Heart right ventricle (tissue), 16 donors: ENCODE measurements at regions not wholly inside any gene's neighbourhood (a gene's known extent, or its start where the extent isn't known, plus 50 kb on each side); places are given as distances from the start of the nearest gene placed in this dataset.

Experiments used
- ATAC-seq, 8 donors: fragments of 200-7000 bp; cut with Tn5 transposase; one replicate each; pipeline ENCODE4 v1.9.1; 2020; ENCODE audit warnings: mild to moderate bottlenecking in 8 of 8, moderate library complexity in 8 of 8, moderate number of reproducible peaks in 1 of 8
- DNase-seq, 2 donors: peaks; one replicate each; pipeline ENCODE4 v3.0.0-alpha.2; 2020
- H3K27ac ChIP-seq, 10 donors: fragments of 200-600 bp; sonication (generic) in 2 of 10; one replicate each; pipeline versions ENCODE4 v1.5.0 to v1.8.0; 2020 to 2022; ENCODE audit warnings: mild to moderate bottlenecking in 3 of 10
- H3K27me3 ChIP-seq, 7 donors: fragments of 200-600 bp; one replicate each; pipeline ENCODE4 v1.8.0; 2021 to 2022; ENCODE audit warnings: mild to moderate bottlenecking in 2 of 7
- H3K36me3 ChIP-seq, 9 donors: fragments of 200-600 bp; sonication (generic) in 1 of 9; one replicate each; pipeline versions ENCODE4 v1.5.0 to v1.8.0; 2020 to 2022; ENCODE audit warnings: mild to moderate bottlenecking in 2 of 9
- H3K4me1 ChIP-seq, 9 donors: fragments of 200-600 bp; sonication (generic) in 1 of 9; one replicate each; pipeline versions ENCODE4 v1.5.0 to v1.8.0; 2020 to 2022; ENCODE audit warnings: mild to moderate bottlenecking in 4 of 9
- H3K4me3 ChIP-seq, 10 donors: fragments of 200-600 bp; sonication (generic) in 2 of 10; one replicate each; pipeline versions ENCODE4 v1.5.0 to v1.8.0; 2020 to 2022; ENCODE audit warnings: mild to moderate bottlenecking in 7 of 10, moderate library complexity in 2 of 10
- H3K9me3 ChIP-seq, 11 donors: fragments of 200-600 bp in 10 of 11; sonication (generic) in 2 of 11; one replicate each; pipeline versions ENCODE4 v1.5.0 to v1.8.0; 2013 to 2022; ENCODE audit warnings: mild to moderate bottlenecking in 2 of 11, control low read depth in 1 of 11, moderate library complexity in 1 of 11
- CTCF ChIP-seq, 9 donors: fragments of 200-600 bp; sonication (generic) in 2 of 9; IDR thresholded peaks; one replicate each; pipeline versions ENCODE4 v1.5.0 to v1.8.0; 2021 to 2022; ENCODE audit warnings: antibody characterized with exemption in 9 of 9, mild to moderate bottlenecking in 5 of 9, moderate library complexity in 1 of 9
- WGBS, 2 donors: extraction: QIAGEN DNeasy Blood & Tissue Kit; methylation state at CpG; one replicate each; pipeline ENCODE4 v1.1.7; 2013; ENCODE audit warnings: inconsistent platforms in 1 of 2; 5-methylcytosine and 5-hydroxymethylcytosine counted together
- intact Hi-C, 10 donors: fragments of 100-400 bp; cut with DNase I; formaldehyde crosslinking; loops; one replicate each; pipeline versions ENCODE4 v1.11.1 to v1.14.2; 2022
- donor health status: Arrhythmogenic right ventricular cardiomyopathy.
- donor health status: ischemic (EF 13 %, LVEDD 7.1; RV severe dilation, severe dysfunction).
- donor health status: healthy with polysubstance abuse.
- donor health status: DM: no; HTN: yes; CAD: no.
- donor health status: DM: no; HTN: no; CAD: no.
- donor health status: ischemic (EF 25% LVEDD 6.9; RV normal size, moderate dysfunction).
- donor health status: ischemic (EF 25% LVEDD 5.7; RV mildly dilated, moderate dysfunction).
- donor health status: healthy.
- donor health status: DM: yes; HTN: yes; CAD: no.
- donor health status: Ischemic cardiomyopathy.
- donor health status: ischemic (EF 35%, LVEDD 5.7; RV mildly dilated, moderate dysfunction).
- donor health status: nonischemic (EF 11% LVEDD 7.7; RV severe dilation, severe dysfunction).
- donor health status: DM: yes; HTN: yes; CAD: no.
- donor health status: PGD.
- donor health status: ischemic (EF 29% LVEDD 5.4; RV normal size, mild dysfunction).
- donor health status: nonischemic (EF 23%, LVEDD 6.1; RV moderate dilation, normal function).

GRCh38 chr20:55893031-55893430 lies 112.3 kb downstream of the CBLN4 start:
- no peaks in the 10 kb centered on the region for H3K27me3 ChIP-seq
- no peak overlapping the region for H3K4me3 ChIP-seq
- no peaks in the 10 kb centered on the region for H3K4me1 ChIP-seq
- ATAC-seq (no peak), DNase-seq (no peak)
- no peak for TF ChIP-seq CTCF (IDR thresholded peaks at IDR 0.05)
- H3K36me3 ChIP-seq = no peaks in the 10 kb centered on the region
- H3K9me3 ChIP-seq = peaks cover 0 to 13% (median 4%) of the 10 kb centered on the region in 11 donors
- H3K27ac ChIP-seq = no peak overlapping the region
- intact Hi-C loops = no loop called here

GRCh38 chr20:55888685-55889084 lies 116.6 kb downstream of the CBLN4 start:
- peaks cover 0 to 3% (median 0%) of the 10 kb centered on the region in 11 donors for H3K9me3 ChIP-seq
- H3K27me3 ChIP-seq = no peaks in the 10 kb centered on the region
- DNase-seq (no peak), ATAC-seq (no peak)
- no peak for TF ChIP-seq CTCF (IDR thresholded peaks at IDR 0.05)
- no peaks in the 10 kb centered on the region for H3K36me3 ChIP-seq
- H3K27ac ChIP-seq = no peak overlapping the region
- H3K4me1 ChIP-seq = no peaks in the 10 kb centered on the region
- intact Hi-C loops = no loop called here
- WGBS, 2 donors = 69 to 72% methylated on average over 5 of the region's 5 CpGs
- no peak overlapping the region for H3K4me3 ChIP-seq

GRCh38 chr20:55882910-55883309 lies 122.4 kb downstream of the CBLN4 start:
- intact Hi-C loops = no loop called here
- WGBS, 2 donors = 38 to 51% methylated on average over 3 of the region's 3 CpGs

GRCh38 chr20:55882286-55882685 lies 123.0 kb downstream of the CBLN4 start:
- Histone ChIP-seq H3K4me3 (no peak overlapping the region), H3K27me3 (no peaks in the 10 kb centered on the region), H3K36me3 (no peaks in the 10 kb centered on the region), H3K9me3 (peaks cover 0 to 6% (median 0%) of the 10 kb centered on the region in 11 donors), H3K4me1 (no peaks in the 10 kb centered on the region), H3K27ac (no peak overlapping the region)
- DNase-seq (no peak), ATAC-seq (no peak)
- 56 to 63% methylated on average over 1 of the region's 1 CpG for WGBS, 2 donors
- TF ChIP-seq CTCF (IDR thresholded peaks at IDR 0.05) = no peak
- intact Hi-C loops = no loop called here

More at GRCh38 chr20:55882910-55883309, 122.4 kb downstream of the CBLN4 start:
- Histone ChIP-seq H3K36me3 (no peaks in the 10 kb centered on the region), H3K9me3 (peaks cover 0 to 6% (median 0%) of the 10 kb centered on the region in 11 donors), H3K27ac (no peak overlapping the region), H3K4me3 (no peak overlapping the region), H3K27me3 (no peaks in the 10 kb centered on the region), H3K4me1 (no peaks in the 10 kb centered on the region)
- no peak for TF ChIP-seq CTCF (IDR thresholded peaks at IDR 0.05)
- no peak for DNase-seq
- no peak for ATAC-seq
